ENCODE measurements at regions not wholly inside any gene's neighbourhood (a gene's known extent, or its start where the extent isn't known, plus 50 kb on each side); places are given as distances from the start of the nearest gene placed in this dataset.

GRCh38 chr17:55567240-55568214 lies 56.3 kb upstream of the SMIM36 start:
- TF ChIP-seq CTCF (IDR thresholded peaks at IDR 0.05 in 8 of 11, conservative IDR thresholded peaks at IDR 0.05 in 3 of 11) (no peak), POLR2A (IDR thresholded peaks at IDR 0.05) (no peak), POLR2AphosphoS5 (IDR thresholded peaks at IDR 0.05) (no peak)

All from spleen (tissue), 7 donors.